ENCODE measurements at regions not wholly inside any gene's neighbourhood (a gene's known extent, or its start where the extent isn't known, plus 50 kb on each side); places are given as distances from the start of the nearest gene placed in this dataset.

DNA sequence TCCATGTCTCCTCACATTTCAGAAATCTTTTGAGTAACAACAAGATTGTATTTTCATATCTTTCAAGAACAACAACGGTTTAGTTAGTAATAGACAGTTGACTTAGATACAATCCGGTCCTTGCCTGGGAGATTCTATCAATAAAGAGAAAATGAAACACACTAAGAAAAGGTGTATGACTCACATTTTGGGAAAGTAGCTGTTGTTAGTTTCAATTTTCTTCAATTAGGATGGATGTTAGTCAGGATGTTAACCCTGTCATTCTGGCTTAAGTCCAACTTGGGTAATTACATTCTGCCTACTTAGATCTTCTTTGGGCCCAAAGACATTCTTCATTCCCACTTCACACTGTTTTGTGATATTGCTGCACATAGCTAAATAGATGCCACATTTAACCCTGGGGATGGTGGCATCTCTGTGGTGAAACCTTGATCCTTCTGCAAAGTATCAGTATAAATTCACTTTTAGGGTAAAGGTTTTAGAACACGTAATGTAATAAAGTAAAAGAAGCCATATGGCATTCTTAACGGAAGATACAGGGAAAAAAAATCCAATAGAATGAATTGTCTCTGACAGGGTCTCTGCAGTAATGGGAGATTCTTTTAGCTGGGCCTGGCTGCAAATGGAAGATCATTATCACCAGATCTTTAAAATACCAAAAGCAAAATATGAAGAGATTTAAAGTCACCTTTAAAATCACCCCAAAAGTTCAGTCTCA lies 365.5 kb downstream of the FIGN start:
- intact Hi-C loops (cut with micrococcal nuclease), result no loop called here

GRCh38 chr2:163369111-163369510 lies 366.7 kb downstream of the FIGN start:
- intact Hi-C loops (cut with micrococcal nuclease), result no loop called here

DNA sequence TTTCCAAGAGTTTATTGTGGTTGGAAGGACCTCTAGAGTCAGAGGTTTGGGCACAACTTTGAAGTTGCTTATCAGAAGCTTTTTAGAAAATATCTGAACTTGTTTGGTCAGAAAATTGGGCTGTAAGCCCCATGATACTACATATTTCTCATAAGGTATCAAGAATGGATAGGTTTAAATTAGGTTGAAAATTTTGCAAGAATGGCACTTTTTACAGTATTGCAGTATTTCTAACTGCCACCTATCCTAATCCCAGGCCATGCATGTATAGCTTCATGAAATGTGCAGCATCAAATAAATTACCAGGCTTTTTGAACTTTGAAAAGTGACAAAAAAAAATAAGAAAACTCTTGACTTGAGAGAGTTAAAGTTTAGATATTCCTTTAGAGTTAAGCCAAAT lies 367.2 kb downstream of the FIGN start:
- intact Hi-C loops (cut with micrococcal nuclease), result no loop called here

- intact Hi-C loops (cut with micrococcal nuclease), result no loop called here
Observed at GRCh38 chr2:163367825-163368582, 367.8 kb downstream of the FIGN start.

DNA sequence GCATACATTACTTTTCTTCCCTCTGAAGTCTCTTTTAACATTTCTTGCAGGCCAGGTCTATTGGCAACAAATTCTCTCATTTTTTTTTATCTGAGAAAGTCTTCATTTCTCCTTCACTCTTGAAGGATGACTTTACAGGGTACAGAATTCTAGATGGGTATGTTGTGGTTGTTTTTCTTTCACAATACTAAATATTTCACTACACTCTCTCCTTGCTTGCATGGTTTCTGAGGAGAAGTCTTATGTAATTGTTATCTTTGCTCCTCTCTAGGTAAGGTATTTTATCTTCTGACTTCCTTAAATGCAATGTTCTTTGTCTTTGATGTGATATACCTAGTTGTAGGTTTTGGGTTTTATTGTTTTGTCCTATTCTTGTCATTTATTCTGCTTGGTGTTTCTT lies 371.1 kb downstream of the FIGN start:
- intact Hi-C loops (cut with micrococcal nuclease), result no loop called here

DNA sequence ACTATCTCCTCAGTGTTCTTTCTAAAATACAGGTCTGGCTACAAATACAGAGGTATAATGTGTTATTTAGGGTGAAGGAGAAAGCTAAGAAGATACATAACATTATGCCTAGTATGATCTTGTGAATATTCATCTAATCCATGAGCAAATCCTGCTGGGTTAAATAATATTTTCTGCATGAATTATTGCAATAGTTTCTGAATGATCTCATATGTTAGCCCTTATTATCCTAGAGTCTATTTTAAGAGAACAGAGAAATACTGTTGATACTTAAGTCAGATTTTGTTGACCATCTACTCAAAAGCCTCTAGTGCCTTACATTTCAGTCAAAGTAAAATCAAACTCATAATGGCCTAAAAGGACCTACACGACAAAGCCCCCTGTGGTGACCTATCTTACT lies 382.3 kb downstream of the FIGN start:
- intact Hi-C loops (cut with micrococcal nuclease), result no loop called here

- intact Hi-C loops (cut with micrococcal nuclease), result no loop called here
Observed at GRCh38 chr2:163351966-163352365, 383.8 kb downstream of the FIGN start.

- intact Hi-C loops (cut with micrococcal nuclease), result no loop called here
Observed at GRCh38 chr2:163351143-163351542, 384.7 kb downstream of the FIGN start.

DNA sequence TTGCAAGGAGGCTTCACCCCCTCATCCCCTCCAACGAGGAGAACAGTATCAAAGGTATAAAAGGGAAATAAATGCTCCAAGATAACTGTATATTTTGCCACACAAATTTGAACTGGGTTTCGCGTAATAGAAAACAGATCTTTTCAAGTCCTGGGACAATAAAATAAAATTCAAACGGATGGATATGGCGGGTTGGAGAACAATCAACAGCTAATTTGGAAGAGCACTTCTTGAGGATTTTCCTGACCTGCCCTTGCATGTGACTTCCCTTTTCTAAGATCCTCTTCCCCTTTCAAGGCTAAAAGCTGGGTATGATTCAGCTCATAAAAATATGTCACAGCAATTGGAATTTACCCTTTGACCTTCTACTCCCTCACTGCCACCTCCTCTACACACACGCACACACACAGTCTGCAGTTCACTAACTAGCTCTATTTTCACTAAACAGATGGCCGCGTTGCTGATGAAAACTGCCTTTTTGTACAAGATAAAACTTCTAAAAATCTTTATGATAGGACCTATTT lies 386.9 kb downstream of the FIGN start:
- intact Hi-C loops (cut with micrococcal nuclease), result loop anchor here (5.0 kb wide), 1 partner anchor 713 kb away; no protein-coding TSS in a partner anchor

DNA sequence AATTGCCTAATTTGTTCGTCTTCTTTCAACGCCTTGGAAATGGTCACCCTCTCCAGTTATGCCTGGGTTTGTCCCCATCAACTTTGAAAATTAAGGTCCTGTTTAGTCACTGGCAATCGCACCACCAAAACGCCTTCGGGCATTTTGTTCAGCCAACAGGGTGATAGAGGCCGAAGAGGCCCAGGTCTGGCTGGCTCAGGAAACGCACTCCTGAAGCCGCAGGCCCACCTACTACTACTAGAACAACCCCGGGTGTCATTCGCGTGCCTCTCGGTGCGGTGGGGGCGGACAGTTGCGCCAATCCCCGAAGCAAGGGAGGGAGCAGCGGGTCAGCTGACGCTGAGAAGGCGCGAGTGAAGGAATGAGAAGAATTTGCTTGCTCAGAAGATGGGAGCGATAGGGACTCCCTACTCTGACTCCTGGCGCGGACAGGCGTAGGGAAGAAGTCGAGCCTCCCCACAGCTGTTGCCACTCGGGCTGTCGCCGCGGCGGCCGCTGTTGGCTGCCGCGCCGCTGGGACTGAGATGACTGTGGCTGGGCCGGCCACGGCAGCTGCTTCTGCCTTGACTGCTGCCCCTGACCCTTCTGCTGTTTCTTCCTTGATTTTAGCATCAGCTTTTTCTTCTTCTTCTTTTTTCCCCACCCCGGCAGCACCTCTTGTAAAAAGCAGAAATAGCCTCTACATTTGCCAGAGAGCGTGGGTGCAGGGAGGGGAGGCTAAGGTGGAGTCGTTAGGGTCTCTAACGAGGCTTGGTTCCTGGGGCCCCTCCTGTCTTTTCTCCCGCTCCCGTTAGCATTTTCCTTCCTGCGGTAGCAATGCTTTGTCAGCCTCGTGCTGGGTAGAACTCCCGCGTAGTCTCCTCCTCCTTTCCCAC lies 387.6 kb downstream of the FIGN start:
- intact Hi-C loops (cut with micrococcal nuclease), result loop anchor here (5.0 kb wide), 1 partner anchor 714 kb away; no protein-coding TSS in a partner anchor

- intact Hi-C loops (cut with micrococcal nuclease), result loop anchor here (2.0 to 5.0 kb wide), 2 partner anchors 716 to 1193 kb away; no protein-coding TSS in a partner anchor
Observed at GRCh38 chr2:163345795-163346573, 389.8 kb downstream of the FIGN start.

- intact Hi-C loops (cut with micrococcal nuclease), result no loop called here
Observed at GRCh38 chr2:163343316-163343715, 392.5 kb downstream of the FIGN start.

DNA sequence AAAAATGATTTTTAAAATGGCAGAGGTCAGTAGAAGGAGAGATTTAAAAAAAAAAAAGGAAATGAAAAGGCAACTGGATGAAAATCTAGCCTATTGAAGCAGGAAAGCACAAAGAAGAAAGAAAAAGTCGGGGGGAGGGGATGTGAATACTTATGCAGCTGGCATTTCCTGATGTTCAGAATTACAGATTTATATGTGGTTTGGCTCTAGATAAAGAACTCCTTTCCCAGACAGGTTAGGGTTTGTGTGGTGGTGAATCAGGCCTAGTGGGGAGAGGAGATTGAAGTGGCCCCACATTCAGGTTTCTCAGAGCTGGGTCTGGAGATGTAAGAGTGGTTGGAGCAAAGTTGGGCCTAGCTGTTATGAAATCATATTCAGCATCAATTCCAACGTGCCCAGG lies 394.4 kb downstream of the FIGN start:
- intact Hi-C loops (cut with micrococcal nuclease), result no loop called here

GRCh38 chr2:163338270-163338669 lies 397.5 kb downstream of the FIGN start:
- intact Hi-C loops (cut with micrococcal nuclease), result no loop called here

GRCh38 chr2:163324677-163325076 lies 411.1 kb downstream of the FIGN start:
- intact Hi-C loops (cut with micrococcal nuclease), result no loop called here

DNA sequence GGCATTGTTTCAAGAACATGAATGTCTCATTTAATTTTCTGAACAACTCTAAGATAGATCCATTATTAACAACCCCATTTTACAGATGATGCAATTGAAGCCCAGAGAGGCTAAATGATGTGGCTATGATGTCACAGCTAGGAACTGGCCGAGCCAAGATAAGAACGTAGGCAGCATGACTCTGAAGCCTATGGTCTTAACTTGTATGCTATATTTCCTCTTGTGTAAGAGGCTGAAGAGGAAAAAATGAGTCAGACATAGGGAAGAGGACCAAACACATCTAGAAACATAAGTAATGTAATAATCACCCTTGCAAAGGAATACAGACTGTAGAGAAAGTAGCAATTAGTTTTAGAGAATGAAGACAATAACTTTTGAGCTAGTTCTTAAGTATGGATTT lies 416.8 kb downstream of the FIGN start:
- intact Hi-C loops (cut with micrococcal nuclease), result no loop called here

DNA sequence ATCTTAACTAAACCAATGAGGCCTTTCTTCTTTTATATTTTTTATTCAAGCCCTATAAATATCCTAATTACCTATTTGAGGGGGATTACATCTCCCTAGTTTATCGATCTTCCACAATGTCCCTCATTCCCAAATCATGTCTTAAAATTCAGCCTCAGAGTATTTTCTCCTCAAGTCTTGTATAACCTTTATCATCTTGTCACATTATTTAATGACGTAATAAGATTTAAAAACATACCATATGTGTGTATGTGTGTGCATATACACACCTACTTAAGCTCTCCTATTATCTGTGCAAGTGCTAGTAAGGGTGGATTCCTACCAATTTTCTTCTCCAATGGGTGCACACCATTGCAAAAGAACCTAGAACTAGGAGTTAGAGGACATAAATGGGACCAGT lies 421.1 kb downstream of the FIGN start:
- intact Hi-C loops (cut with micrococcal nuclease), result no loop called here

DNA sequence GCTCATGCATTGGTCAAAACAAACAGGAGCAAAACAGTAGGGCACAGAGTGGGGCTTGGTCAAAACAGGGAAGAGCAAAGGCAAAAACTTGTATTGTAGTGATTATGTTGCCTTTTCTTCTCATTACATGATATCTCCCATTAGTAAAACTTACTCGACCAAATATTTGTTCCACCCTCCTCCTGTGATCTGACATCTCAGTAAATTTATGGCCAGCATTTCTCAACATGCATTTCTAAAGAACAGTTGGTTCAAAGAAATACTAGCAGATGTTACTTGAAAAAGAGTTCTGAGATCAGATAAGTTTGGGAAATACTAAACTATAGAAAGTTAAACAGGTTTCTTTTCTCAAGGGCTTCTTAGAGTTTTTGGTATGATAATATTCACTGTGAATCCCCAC lies 423.1 kb downstream of the FIGN start:
- intact Hi-C loops (cut with micrococcal nuclease), result no loop called here

GRCh38 chr2:163306647-163307046 lies 429.2 kb downstream of the FIGN start:
- intact Hi-C loops (cut with micrococcal nuclease), result no loop called here

- intact Hi-C loops (cut with micrococcal nuclease), result no loop called here
Observed at GRCh38 chr2:163302141-163302540, 433.7 kb downstream of the FIGN start.

DNA sequence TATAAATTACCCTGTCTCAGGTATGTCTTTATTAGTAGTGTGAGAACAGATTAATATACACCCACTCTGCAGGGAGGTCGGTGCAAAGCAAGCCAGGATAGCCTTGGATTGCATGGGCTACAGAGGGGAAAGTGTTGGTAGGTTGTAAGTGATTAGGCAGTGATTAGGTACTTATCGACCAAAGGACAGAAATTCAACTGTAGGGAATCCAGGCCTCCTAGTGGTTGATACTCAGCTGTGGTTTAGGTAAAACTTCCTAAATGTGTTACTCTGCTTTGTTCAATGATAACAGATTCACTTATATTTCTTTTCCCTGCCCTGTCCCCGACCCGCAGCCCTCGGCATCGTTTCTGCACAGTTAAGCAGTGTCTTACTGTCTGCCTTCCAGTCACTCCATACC lies 444.0 kb downstream of the FIGN start:
- intact Hi-C loops (cut with micrococcal nuclease), result no loop called here

Measured in T-helper 2 cell treated with Interferon-gamma antibody and Interleukin-4, amounts not matched to agents 100 ng/mL and 5 ng/mL, for 36 hours (primary cell).